HG03565 (cell line): ENCODE measurements at regions not wholly inside any gene's neighbourhood (a gene's known extent, or its start where the extent isn't known, plus 50 kb on each side); places are given as distances from the start of the nearest gene placed in this dataset.

Source experiments
- ATAC-seq: cut with Tn5 transposase; IDR thresholded peaks from one replicate; pipeline ENCODE4 v1.9.1; 2021; ENCODE audit warnings: mild to moderate bottlenecking, moderate library complexity; ENCODE audit not compliant: unreplicated experiment

DNA sequence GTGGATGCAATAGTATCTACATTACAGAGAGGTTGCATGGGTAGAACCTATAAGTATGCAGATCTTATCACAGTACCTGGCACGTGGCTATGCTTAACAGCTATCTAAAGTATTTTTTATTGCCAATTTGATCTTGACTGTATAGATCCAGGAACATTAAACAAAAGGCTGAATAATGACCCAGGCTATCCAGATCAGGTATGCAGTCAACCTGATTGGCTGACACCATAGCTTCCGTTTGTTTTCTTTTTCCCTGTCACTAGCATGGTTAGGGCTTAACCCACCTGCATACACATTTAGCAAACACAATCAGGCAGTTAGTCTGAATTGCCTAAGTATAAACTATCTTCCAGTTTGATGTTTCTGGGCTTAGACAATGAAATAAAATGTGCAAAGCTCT, 264.9 kb upstream of the PLXNA2 start:
- ATAC-seq = no peak

- ATAC-seq = no peak
Measured at GRCh38 chr1:208510192-208510952, 266.2 kb upstream of the PLXNA2 start.

DNA sequence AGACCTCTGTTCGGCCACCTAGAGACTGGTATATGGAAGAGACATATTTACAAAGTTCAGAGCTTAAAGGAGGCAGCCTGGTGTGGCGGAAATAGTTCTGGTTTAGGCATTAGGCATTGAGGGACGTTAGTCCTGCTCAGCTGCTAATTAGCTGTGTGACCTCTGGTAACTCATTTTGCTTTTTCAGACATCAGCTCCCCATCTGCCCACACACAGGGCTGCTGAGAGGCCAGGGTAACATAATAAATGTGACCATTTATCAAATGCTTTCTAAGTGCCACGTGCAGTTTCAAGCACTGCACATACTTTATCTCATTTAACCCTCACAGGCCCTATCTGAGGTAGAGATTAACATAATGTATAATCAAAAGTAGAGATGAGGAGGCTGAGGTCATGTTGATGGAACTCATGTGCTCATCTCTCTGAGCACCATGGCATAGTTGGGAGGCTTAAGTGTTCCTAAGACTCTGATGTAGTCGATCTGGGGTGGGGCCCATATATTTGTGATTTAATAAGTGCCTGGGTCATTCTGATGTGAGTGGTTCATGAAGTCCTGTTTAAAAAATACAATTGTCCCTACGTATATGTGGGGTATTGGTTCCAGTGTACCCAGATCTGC, 267.2 kb upstream of the PLXNA2 start:
- ATAC-seq = no peak

- no peak for ATAC-seq
Measured at GRCh38 chr1:208513799-208514198, 269.6 kb upstream of the PLXNA2 start.

- ATAC-seq = no peak
Measured at GRCh38 chr1:208515129-208515528, 270.9 kb upstream of the PLXNA2 start.

GRCh38 chr1:208516780-208517179, 272.6 kb upstream of the PLXNA2 start:
- no peak for ATAC-seq

- ATAC-seq = no peak
Measured at GRCh38 chr1:208520438-208521099, 276.4 kb upstream of the PLXNA2 start.

DNA sequence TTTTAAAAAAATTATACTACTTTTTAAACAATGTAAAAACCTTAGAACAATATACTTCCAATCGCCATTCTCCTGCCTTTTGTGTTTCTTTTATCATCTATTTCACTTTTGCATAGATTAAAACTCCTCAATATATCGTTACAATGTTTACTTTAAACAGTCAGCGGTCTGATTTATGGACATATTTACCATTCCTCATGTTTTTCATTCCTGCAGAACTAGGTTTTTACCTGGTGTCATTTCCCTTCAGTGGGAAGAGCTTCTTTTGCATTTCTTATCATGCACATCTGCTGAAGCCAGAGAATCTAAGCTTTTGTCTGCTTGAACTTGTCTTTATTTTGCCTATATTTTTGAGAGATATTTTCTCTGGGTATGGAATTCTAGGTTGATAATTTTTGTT, 277.4 kb upstream of the PLXNA2 start:
- no peak for ATAC-seq

DNA sequence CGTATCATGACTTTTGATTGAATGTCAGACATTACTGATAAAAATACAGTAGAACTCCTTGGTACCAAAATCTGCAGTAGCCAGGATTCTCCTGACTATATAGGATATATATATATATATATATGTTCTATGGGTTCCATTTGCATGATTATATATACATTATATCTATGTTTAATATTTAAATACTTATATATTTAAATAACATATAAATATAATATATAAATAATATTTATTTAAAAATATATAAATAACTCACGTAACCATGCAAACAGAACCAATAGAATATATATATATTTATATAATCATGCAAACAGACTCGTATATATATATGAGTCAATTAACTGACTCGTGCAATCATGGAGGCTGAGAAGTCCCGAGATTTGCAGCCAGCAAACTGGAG, 278.8 kb upstream of the PLXNA2 start:
- no peak for ATAC-seq

GRCh38 chr1:208524376-208524775, 280.2 kb upstream of the PLXNA2 start:
- ATAC-seq = no peak

GRCh38 chr1:208524925-208525324, 280.7 kb upstream of the PLXNA2 start:
- no peak for ATAC-seq

GRCh38 chr1:208525417-208525816, 281.2 kb upstream of the PLXNA2 start:
- no peak for ATAC-seq

DNA sequence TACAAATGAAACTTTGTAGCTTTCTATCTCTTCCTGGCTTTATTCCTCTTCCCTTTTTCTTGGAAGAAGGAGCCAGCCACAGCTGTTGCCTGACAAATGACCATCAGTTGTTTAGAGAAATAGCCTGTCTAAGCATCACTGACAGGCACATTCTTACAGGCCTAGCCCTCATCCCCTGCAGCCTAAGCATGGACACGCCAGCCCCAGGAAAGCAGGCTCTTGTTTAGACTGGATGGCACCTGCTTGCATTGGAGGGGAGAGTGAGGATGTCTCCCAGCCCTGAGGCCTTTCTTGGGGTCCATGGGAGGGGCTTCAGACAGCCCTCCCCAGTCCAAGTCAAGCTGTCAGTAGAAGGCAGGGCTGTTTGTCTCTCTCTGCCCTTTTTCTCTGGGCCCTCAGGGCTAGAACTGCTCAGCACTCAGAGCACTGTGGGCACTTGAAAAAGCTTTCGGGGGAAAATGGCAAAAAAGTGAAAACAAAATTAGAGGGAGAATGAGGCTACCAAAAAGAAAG, 282.5 kb upstream of the PLXNA2 start:
- ATAC-seq = no peak

DNA sequence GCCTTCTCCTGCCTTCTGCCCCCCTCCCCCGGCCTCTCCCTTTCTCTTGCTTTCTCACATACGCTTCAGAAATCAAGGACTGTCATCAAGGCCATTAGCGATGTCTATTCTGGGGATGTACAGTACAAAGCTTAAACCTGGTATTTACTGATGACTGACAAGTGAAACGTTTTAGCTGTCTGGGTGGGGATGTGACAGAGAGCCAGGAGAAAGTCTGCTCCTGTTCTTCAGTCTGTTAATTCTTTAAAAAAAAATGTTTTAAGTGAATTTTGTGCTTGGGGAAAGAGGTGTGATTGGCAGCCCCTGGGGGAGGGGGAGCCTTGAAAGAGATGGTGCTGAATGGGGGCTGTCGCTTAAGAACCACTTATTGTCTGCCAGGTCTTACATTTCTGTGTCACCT, 283.0 kb upstream of the PLXNA2 start:
- ATAC-seq = no peak

DNA sequence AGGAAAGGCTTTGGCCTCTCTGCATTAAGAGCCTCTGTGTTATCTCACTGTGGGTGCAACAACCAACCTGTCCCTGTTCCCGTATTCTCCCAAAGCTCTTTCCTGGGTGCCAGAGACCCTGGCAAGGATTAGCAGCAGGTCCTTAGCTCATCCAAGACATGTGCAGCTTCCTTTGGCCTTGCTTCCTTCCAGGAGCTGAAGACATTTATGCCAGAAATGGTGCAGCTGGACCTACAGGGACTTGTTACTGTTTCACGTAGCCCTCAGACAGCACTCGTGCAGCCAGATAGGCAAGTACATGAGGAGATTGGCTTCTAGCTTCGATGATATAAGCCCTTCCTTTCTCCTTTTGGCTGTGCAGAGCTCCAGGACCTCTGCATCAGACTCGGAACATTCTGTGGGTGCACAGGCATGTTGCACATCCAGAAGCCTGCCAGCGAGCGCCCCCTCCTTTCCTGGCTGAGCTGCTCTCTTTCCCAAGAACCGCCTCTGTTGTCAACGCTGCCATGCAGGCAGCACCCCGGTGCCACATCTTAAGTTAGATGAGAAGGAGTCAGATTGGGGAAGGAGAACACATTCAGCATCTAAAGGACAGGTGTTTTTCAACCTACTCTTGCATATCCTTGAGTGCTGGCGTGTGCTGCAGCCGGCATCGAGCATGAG, 284.5 kb upstream of the PLXNA2 start:
- ATAC-seq = no peak

GRCh38 chr1:208531003-208531750, 287.0 kb upstream of the PLXNA2 start:
- ATAC-seq = no peak

- ATAC-seq = no peak
Measured at GRCh38 chr1:208533746-208534598, 289.8 kb upstream of the PLXNA2 start.

DNA sequence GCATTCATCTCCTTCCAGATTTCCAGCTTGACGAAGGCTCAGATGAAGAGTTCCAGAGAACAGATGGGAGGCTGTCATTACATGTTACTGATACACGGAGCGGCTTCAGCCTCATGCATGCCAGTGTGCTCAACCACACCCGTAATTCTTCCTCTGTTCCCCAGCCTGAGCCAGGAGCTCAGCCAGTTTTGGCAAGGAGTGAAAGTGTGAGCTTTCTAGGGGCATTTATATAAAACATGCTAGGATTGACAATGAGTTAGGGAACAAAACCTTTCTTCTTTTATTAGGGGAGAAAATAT, 290.4 kb upstream of the PLXNA2 start:
- no peak for ATAC-seq

DNA sequence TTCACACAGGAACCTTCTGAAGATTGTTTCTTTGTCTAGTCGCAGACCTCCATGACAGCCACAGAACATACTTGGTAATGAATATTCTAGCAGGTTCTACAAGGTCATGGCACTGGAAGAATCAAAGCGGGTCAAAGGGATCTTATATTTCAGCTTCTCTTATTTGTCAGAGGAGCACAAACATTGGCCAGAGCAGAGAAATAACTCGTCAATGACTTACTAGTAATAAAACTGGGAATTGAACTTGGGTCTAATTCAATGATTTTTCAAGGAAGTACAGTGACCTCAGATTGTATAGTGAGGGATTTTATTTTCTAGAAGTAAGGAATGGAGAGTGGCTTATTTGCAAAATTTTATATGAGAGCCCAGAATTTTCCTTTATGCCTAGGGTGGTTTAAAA, 290.8 kb upstream of the PLXNA2 start:
- no peak for ATAC-seq

DNA sequence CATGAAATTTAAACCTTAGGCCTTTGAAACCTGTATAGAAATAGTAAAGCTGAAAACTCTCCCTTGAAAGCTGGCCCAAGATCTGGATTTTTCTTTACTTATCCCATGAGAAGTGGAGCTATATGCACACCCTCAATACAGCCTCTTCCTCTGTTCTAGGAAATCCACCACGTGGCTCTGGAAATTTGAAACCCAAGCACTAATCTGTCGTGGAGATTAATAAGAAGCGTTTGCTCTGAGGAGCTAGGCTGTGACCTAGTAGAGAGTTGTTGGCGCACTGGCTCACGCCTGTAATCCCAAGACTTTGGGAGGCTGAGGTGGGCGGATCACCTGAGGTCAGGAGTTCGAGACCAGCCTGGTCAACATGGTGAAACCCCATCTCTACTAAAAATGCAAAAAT, 291.3 kb upstream of the PLXNA2 start:
- no peak for ATAC-seq
